ENCODE measurements at regions not wholly inside any gene's neighbourhood (a gene's known extent, or its start where the extent isn't known, plus 50 kb on each side); places are given as distances from the start of the nearest gene placed in this dataset.
"Not testable (repeated sequence)": the region's sequence is repeated elsewhere in the genome, so short reads cannot be mapped to it uniquely, and the experiment has no call there.

DNA sequence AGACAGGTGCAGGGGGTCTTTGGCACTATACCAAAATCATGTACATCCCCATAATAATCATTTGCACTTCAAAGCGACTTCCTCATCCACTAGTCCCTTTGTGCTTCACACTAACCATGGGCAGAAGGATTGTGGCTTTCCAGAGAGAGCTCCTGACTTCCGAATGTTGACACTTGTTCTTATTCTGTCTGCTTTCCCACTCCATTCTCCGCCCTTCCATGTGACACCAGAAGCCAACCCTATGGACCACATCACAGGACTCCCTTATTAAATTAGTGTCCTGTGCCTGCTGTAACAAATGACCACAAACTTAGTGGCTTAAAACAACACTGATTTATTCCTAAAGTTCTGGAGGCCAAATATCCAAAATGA is 91.6 kb downstream of the CMC2 start:
- DNase-seq = no peak

DNA sequence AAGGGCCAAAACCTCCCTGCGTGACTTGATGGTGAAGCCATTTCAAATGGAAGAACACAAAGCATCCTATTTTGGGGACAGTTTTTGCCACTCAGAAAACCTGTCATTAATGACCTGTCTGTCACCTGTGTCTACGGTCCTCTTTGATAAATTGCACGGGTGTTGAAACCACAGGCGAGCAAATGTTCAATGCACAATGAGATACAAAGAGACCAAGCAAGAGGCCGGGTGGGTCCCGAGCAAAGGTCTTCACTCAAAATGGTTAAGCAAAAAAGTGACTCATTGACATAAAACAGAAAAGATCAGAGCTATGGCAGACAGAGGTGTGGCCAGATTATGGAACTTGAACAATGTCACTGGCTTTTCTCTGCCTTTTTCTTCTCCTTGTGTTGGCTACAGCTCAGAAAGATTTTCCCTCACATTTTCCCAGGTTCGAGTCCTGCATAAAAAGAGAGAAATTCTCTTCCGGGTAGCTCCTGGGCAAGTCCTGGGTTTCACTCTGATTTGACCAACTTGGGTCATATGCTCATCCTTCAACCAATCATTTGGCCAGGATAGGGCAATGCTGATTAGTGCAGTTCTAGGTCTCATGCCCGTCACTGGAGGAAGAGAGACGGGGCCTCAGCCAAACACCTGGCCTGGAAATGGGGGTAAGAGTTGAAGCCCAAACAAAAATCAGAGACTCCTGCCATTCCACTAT is 92.2 kb downstream of the CMC2 start:
- no peak for DNase-seq

DNA sequence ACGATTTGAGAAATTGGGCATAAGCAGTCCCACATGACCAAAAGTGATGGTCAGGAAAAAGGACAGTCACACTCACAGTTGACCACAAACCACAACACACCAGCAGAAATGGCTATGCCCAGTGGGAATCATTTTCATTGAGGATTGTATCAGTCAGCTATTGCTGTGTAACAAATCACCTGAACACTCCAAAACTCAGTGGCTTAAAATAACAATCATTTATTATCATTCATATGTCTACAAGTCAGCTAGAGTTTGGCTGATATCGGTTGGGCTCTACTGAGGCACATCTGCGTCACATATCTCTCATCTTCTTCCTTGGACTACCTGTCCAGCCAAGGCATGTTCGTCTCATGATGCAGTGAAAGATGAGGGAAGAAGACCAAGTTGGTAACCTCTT is 93.3 kb downstream of the CMC2 start:
- no peak for DNase-seq

DNA sequence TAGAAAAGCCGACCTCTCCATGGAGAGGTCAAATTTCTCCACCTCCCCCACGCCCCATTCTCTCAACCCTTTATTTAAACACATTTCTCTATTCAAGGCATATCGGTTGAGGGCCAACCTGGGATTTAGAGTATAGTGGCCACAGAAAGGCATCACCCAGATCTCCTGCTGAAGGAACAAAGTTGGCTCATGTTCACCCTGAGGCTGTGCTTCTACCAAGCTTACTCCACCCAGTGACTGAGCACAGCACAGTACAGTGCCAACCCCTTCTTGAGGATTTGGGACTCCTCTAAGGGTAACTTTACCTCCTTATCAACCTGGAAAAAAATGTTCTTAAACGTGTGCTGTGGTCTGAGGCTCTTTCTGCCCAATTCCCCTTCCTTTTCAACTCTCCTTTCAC is 94.0 kb downstream of the CMC2 start:
- no peak for DNase-seq

DNA sequence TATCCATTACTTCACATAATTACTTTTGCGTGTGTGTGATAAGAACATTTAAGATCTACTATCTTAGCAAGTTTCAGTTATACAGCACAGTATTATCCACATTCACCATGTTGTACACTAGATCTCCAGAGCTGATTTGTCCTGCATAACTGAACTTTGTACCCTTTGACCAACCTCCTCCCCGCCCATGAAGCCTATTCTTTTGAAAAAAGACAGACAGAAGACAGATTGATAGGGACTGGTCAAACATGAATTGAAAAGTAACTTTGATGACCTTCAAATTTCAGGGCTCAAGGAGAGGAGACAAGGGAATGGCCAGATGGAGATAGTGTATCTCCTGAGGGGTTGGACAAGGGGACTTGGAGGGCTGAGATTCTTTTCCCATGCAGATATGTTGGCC is 96.3 kb downstream of the CMC2 start:
- DNase-seq = no peak

DNA sequence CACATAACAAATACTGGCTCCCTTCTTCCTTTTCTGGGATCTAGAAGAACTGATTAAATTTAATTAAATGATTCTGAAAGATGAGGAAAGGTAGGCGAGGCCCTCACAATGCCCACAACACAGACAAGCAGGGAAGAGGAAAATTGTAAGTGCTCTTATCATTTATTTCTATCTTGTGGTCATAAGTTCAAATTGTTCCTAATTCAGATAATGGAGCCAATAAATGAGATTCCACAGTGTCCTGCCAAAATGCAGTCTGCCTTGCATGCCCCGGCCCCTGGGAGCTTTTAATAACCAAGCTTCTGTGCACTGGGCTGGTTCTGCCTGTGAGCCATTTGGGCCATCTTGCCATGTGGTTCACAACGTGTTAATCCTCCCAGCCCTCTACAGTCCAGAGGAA is 97.0 kb downstream of the CMC2 start:
- DNase-seq = no peak

DNA sequence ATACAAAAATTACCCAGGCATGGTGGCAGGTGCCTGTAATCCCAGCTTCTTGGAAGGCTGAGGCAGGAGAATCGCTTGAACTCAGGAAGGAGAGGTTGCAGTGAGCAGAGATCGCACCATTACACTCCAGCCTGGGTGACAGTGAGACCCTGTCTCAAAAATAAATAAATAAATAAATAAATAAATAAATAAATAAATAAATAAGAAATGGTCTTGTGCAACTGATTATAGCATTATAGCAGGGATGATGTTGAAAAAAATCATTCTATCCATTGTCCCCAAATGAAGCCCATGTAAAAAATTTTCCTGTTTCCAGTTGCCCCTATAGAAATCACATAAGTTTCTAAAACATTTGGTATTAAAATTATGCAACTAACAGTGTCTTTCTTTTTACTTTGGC is 100.5 kb downstream of the CMC2 start:
- not testable (repeated sequence) for DNase-seq

DNA sequence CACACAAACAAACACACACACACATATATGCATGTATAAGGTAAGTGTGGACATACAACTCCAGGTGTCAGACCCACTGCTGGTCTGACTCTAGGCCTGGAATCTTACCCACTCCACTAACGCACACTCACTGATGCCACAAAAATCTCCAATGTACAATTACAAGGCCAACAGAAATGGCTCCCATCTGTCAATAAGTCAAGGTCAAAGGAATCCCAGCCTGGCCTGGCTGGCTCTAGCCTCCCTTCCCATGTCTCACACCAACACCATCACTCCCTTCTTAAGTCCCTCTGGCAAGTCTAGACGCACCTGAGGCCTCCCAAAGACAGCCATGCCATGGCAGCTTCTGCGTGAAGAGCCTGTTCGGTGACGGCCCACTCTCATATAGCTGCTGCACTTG is 99.2 kb upstream of the CDYL2 start:
- no peak for DNase-seq

DNA sequence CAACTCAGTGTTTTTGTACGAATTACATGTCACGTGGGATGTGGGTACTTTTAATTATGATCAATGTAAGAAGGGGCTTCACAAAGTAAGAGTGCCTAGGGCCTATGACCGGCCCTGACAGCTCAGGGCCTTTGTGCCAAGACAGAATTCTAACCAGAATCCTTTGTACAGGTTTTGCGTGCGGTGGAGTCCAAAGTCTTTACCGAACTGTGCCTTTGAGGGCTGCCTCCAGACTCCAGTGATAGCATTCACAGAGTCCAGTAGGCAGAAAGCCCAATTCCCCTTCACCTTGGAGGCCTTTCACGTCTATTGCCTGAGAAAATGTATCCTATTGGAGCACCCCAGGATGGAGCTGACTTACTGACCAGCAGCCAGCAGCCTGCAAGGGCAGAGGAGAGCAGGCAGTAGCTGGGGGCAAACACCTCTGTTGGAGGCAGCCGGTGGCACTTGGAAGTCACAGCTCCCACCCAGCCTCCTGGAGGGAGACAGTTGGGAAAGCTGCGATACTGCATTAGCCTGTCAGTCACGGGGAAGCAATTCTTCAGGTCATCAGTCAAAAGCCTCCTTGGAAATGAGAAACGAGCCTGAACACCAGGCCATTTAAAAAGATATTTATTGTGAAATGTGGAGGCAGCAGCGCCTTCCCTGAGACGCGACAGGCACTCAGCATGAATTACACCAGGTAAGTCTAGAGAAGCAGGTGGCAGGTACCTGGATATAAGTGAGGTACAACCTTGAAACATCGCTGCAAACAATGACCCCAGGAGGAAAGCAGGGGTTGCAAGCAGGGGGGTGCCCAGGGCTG is 98.1 kb upstream of the CDYL2 start:
- no peak for DNase-seq

DNA sequence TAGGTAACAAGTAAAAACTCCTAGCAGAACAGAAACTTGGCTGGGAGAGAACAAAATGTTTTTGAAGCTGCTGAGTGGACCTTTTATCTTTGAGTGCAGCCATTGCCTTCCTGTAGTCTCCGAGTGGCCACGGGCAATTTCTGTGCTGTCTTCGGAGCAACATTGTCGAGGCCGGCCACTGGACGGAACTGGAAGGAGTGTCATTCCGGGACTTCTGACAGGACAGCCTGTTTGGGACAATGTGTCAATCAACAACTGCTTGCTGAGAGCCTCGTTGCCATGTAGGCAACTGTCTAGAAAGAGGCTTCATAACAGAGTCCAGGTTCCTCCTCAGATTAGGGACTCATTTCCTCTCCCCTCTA is 96.2 kb upstream of the CDYL2 start:
- no peak for DNase-seq

DNA sequence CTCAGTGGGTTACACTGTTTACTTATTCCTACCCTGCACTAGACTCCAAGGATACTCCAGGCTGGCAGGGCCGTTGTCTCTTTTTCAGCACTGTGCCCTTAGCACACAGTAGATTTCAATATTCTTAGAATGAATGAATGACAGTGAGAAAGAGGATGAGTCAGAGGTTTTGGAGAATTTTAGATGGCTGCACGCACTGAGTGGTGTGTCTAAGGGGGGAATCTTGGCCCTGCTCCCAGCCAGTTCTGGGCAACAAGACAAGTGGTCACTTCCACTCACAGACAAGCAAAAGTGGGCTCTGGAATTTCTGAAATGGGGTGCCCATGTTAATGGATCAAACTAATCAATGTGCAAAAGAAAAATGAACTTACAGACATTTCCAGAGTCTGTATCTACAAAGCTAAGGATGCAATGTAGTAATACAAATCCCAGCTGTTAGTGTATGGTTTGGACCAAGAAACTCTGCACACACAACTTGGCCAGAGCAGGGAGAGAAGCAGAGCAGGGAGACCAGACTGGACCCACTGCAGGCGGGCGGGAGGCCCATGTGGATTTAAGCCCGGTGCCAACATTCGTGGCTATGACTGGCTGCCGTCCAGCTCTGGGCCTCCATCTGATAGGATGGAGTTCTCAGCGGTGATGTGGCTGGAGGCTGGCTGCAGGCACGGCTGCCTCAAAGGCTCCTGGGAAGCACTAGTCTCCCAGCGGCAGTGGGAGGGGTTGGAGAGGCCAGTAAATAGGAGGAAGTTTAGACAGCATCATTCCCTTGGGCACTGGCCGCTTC is 95.6 kb upstream of the CDYL2 start:
- no peak for DNase-seq

DNA sequence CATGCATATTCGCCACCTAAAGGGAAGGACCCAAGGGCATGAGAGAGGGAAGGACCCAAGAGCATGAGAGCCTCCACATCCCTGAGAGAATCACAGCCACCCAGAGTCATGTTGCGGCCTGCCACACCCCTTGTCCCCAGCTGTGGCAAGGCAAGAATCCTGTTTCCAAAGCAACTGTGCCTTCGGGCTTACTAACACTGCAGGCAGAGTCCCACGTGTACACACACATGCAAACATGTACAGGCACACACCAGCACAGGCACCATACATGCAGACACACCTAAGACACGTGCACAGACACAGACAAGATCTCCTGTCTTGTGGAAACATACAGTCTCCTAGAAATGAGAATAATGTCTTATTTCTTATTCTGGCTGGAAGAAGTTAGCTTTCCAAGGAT is 92.4 kb upstream of the CDYL2 start:
- DNase-seq = peak; percentile 0 to 3

DNA sequence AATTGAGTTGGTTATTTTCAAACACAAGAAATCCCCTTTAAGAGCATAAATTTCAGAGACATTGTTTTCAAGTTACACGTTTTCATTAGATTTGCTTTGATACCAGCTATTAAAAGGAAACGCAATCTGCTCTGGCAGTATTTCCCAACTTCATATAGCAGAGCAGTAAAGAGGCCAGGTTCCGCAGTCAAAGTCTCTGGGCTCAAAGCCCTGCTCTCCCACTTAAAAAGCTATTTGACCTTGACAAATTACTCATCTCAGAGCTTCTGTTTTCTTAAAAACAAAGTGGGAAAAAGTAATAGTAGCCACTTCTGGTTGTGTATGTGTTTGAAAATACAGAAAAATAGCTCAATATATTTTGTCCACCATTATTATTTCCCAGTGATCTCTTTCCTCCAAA is 89.7 kb upstream of the CDYL2 start:
- no peak for DNase-seq

DNA sequence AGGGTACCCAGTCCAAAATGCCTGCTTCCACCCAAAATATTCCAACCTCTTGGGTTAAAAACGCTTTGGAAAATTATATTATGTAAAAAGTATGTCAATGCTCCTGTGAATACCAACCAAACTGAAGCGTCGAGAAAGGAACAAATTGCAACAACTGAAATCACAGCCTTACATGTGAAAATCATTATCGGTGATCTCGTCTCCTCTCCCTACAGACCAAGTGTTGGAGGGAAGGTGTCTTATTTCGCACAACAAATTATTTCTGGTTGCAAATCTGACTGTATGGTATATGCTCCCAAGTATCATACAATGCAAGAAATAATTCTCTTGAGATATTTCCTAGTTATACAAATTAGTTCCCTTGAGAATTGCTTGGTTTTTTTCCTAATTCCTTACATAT is 89.3 kb upstream of the CDYL2 start:
- DNase-seq = no peak

DNA sequence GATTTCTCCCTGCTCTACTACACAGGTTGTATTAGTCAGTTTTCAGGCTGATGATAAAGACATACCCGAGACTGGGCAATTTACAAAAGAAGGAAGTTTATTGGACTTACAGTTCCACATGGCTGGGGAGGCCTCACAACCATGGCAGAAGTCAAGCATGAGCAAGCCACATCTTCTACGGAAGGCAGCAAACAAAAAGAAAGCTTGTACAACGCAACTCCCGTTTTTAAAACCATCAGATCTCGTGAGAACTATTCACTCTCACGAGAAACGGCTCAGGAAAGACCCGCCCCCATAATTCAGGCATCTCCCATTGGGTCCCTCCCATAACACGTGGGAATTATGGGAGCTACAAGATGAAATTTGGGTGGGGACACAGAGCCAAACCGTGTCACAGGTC is 88.0 kb upstream of the CDYL2 start:
- not testable (repeated sequence) for DNase-seq

DNA sequence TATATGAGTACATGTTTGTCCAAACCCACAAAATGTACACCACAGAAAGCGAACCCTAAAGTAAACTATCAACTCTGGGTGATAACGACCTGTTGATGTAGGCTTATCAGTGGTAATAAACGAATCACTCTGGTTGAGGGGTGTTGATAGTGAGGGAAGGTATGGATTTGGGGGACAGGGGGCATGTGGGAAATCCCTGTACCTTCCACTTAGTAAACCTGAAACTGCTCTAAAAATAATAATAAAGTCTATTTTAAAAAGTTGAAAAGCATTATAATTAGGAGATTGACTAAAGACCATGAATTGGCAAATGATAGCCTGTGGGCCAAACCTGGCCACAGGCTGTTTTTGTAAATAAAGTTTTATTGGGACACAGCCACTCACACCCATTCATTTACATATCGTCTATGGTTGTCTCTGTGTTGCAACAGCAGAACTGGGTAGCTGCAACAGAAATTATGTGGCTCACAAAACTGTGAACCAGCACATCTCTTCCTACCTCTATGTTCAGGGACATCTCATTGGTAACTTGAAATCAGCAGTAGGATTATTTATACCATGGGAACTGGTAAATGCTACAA is 85.5 kb upstream of the CDYL2 start:
- DNase-seq = no peak

DNA sequence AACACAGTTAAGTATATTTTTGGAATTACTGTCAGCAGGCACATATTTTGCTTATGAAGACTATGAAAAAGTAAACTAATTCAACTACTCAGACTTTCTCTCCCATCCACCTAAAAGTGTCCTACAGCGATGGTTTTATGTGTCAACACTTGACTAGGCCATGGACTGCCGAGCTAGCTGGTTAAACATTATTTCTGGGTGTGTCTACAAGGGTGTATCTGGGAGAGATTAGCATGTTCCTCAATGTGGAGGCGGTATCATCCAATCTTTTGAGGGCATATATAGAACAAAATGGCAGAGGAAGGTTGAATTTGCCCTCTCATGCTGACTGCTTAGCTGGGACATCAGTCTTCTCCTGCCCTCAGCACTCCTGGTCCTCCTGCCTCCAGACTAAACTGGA is 82.7 kb upstream of the CDYL2 start:
- DNase-seq = no peak

DNA sequence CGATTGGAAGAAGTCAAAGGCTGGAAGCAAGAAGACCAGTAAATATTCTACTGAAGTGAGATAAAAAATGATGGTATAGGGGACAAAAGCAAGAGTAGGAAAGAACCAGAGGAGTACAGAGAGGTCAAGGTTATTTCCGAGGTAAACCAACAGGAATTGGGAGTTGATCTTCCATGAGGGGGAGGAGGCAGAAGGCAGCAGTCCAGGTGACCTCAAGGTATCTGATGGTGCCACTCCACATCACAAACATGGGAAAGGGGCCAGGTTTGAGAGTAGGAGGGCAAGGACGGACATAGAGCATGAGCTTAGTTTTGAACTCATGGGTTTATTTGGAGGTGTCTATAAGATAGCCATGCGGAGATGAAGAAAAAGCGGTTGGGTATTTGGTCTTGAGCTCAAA is 79.4 kb upstream of the CDYL2 start:
- no peak for DNase-seq

DNA sequence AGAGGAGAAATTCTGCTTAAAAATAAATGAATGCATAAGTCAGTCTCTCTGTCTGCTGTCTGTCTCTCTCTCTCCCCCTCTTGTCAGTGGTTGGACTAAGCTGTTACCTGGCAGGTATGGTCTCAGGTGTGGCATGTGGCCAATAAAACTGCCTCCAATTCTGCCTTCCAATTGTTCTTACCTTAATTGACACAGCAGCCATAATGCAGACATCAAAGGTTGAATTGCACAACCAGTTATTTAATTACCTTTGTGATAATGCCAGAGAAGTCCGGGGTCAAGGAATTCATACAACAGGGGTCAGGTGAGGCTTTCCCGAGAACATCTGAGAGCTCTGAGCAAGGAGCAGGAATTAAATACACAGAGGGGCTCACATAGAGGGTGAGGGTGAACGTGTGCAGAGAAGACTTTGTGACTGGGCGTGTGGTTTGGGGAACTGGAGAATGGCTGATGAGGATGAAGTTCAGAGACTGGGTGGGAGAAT is 78.8 kb upstream of the CDYL2 start:
- DNase-seq = no peak

DNA sequence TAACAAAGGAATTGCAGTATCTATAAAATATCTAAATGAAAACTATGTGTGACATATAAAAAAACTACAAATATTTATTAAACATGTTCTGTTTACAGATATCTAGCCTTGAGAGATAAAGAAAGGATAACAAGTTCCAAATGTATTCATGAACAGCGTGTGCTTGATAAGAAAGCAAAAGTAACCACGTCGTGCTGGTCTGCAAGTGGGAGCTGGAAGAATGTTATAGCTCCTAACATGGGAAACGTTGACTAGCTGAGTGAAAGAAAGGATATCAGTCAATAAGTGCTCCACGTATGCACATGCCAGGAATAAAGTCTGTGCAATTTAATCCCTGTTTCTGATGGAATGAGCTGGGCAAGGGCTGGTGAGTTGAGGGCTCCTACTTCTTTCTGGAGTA is 71.2 kb upstream of the CDYL2 start:
- no peak for DNase-seq

DNA sequence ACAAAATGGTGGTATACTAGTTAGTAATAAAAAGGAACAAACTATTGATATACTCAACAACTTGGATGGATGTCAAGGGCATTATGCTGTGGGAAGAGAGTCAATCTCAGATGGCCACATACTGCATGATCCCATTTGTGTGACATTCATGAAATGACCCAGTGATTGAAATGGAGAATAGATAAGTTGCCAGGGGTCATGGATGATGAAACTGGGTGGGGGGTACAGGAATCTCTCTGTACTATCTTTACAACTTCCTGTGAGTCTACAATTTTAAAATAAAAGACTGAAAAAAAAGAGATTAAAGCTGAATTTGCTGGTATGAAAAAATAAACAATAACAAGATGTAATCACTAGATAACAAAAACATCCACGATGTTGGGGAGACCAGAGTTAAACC is 70.5 kb upstream of the CDYL2 start:
- DNase-seq = no peak

DNA sequence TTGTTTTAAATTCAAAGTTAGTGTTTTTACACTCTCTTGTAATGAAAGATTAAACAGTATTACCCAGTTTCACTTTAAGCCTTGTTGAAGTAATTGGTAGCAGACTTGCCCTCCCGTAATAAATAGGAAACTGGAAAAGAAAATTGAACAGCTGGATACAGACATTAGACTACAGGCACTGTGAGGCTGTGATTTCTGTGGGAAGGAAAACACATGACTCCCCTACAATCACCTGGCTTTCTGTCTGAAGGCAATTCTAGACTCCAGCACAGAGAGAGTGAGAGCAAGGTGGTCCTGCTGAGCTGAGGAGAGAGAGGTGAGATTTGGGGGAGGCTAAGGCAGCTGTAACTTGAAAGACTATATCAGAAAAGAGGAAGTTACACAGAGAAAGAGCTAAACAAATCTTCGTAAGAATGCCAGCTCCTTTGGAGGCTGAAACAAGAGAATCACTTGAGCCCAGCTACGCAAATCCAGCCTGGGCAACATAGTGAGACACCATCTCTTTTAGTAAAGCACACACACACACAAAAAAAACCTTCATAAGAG is 57.8 kb upstream of the CDYL2 start:
- DNase-seq = no peak
